ENCODE measurements at regions not wholly inside any gene's neighbourhood (a gene's known extent, or its start where the extent isn't known, plus 50 kb on each side); places are given as distances from the start of the nearest gene placed in this dataset.

DNA sequence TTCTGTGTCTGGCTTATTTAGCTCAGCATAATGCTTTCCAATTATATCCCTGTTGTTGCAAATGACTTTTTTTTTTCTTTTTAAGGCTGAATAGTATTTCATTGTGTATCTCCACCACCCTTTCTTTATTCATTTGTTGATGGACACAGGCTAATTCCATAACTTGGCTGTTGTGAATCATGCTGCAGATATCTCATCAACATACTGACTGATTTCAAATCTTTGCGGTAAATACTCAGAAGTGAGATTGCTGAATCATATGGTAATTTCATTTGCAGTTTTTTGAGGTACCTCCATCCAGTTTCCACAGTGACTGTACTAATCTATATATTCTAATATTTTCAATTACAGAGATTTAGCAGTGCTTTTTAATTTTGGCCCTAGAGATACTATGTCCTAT is 266.2 kb downstream of the TMX3 start:
- TF ChIP-seq, protein P1, sequence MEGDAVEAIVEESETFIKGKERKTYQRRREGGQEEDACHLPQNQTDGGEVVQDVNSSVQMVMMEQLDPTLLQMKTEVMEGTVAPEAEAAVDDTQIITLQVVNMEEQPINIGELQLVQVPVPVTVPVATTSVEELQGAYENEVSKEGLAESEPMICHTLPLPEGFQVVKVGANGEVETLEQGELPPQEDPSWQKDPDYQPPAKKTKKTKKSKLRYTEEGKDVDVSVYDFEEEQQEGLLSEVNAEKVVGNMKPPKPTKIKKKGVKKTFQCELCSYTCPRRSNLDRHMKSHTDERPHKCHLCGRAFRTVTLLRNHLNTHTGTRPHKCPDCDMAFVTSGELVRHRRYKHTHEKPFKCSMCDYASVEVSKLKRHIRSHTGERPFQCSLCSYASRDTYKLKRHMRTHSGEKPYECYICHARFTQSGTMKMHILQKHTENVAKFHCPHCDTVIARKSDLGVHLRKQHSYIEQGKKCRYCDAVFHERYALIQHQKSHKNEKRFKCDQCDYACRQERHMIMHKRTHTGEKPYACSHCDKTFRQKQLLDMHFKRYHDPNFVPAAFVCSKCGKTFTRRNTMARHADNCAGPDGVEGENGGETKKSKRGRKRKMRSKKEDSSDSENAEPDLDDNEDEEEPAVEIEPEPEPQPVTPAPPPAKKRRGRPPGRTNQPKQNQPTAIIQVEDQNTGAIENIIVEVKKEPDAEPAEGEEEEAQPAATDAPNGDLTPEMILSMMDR (IDR thresholded peaks at IDR 0.05) = no peak
- TF ChIP-seq POLR2A (IDR thresholded peaks at IDR 0.05) = no peak

Measured in Peyer's patch (tissue), 4 donors.